HG03442 (cell line): ENCODE measurements at regions not wholly inside any gene's neighbourhood (a gene's known extent, or its start where the extent isn't known, plus 50 kb on each side); places are given as distances from the start of the nearest gene placed in this dataset.

ENCODE experiments used
- ATAC-seq: cut with Tn5 transposase; IDR thresholded peaks from one replicate; pipeline ENCODE4 v1.9.1; 2021; ENCODE audit warnings: mild to moderate bottlenecking, moderate library complexity; ENCODE audit not compliant: unreplicated experiment

DNA sequence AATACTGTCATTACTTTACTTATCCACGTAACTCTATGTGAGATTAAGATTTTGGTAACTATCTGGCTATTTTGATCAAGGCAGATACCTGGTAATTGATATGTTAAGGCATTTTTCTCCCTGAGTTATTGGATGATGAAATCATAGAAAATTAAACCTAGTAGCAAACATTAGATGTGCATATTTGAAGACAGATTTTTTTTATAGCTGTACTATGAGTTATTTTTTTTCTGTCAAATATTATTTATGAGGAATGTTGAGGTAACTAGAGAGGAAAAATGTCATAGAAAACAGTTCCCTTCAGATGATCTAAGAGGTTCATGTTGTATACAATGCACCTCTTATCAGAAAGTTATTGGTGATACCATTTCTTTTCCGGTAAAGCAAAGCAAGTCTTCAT, 64.9 kb upstream of the SLC38A2 start:
- ATAC-seq, result no peak

DNA sequence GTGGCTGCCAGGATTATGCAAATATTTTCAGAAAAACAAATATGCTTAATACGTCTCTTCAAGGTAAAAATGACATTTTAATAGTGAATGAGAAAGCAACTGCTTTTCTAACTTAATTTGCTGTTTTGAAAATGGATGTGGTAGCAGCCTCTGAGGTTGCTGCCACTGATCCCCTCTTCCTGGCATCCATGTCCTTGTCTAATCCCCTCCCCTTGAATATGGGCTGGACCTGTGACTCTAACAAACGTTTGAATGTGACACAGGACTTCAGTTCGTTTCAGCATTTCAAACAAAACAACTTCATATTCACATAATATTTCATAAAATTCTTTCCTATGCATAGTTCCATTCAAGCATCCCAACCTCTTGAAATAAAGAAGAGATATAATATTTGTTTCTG, 64.2 kb upstream of the SLC38A2 start:
- ATAC-seq, result no peak

DNA sequence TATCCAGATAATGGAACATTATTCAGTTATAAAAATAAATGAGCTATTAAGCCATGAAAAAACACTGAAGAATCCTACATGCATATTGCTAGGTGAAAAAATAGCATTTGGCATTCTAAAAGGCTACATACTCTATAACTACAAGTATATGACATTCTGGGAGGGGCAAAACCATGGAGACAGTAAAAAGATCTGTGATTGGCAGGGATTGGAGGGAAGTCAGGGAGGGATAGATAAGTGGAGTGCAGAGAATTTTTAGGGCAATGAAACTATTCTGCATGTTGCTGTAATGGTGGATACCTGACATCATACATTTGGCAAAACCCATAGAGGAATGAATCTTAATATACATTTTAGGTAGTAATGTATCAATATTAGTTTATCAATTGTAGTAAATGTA, 63.1 kb upstream of the SLC38A2 start:
- no peak for ATAC-seq

DNA sequence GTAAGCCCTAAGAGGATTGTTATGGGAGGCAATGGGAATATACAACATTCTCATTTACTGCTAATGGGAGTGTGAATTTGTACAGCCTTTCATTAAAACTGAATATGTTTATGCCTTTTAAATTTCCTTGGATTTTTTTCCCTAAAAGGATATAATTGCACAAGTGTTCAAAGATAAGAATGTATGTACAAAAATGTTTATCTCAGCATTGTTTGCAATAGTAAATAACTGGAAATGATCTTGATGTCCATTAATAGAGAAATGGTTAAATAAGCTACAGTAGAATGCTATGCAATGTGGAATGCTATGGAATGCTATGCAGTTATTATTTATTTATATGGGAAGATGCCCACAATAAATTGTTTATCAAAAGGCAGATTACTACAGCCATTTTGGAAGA, 62.5 kb upstream of the SLC38A2 start:
- no peak for ATAC-seq

DNA sequence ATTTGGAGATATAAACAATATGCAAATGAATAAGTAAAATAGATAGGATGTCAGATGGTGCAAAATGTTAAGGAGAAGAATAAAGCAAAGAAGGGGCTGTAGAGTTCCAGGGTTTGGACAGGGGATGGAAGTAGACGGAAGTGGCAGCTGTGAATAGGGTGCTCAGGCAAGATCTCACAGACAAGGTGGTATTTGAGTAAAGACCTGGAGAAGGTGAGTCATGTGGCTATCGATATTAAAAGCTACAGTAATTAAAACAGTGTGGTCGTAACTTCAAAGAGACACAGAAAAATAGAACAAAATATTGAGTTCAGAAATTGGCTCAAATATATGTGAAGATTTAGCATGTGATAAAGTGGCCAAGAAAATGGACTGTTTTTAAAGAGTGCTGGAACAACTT, 61.3 kb upstream of the SLC38A2 start:
- ATAC-seq, result no peak

DNA sequence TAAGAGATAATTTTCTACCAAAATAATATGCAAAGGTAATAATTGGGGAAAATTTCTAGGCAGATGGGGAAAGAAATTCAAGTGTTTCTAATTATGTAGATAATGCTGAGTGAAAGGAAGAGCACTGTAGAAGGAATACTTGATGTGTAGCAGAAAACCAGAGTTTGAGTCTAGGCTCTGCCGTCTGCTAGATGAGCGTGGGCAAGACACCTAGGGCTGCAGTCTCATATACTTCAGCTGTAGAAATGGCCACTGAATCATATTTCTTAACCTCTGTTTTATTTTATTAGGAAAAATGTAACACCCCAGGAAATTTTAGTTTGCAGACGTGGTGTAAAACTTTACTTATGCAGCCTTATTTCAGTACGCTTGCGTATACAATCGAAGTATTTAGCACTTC, 59.8 kb upstream of the SLC38A2 start:
- ATAC-seq, result no peak

DNA sequence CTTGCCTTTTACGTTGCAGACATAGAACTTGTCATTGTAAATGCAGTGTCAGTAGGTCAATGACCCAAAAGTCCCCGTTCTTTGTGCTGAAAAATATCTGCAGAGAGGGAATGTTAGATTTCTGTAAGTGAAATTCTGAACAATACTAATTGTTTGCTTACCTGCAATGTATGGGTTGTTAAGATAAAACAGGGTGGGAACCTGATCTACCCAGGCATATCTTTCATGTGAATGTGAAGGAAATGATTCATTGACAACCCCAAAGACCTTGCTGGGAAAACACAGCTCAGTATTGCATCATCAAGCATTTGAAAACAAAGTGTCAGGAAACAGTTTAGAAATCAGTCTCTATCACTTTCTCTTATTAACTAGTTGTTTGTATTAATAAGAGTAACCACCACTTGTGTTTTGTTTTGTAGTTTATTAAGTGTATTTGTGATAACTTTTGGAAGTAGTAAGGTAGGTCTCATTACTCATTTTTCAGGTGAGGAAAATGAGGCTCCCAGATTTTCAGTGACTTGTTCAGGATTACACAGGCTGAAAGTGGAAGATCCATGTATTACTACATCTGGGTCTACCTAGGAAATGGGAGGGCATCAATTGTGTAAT, 57.9 kb upstream of the SLC38A2 start:
- peak; percentile 57 for ATAC-seq
